ENCODE measurements at regions not wholly inside any gene's neighbourhood (a gene's known extent, or its start where the extent isn't known, plus 50 kb on each side); places are given as distances from the start of the nearest gene placed in this dataset.

GRCh38 chr20:23180451-23180921 is 94.4 kb upstream of the CD93 start:
- TF ChIP-seq, protein P1, sequence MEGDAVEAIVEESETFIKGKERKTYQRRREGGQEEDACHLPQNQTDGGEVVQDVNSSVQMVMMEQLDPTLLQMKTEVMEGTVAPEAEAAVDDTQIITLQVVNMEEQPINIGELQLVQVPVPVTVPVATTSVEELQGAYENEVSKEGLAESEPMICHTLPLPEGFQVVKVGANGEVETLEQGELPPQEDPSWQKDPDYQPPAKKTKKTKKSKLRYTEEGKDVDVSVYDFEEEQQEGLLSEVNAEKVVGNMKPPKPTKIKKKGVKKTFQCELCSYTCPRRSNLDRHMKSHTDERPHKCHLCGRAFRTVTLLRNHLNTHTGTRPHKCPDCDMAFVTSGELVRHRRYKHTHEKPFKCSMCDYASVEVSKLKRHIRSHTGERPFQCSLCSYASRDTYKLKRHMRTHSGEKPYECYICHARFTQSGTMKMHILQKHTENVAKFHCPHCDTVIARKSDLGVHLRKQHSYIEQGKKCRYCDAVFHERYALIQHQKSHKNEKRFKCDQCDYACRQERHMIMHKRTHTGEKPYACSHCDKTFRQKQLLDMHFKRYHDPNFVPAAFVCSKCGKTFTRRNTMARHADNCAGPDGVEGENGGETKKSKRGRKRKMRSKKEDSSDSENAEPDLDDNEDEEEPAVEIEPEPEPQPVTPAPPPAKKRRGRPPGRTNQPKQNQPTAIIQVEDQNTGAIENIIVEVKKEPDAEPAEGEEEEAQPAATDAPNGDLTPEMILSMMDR (IDR thresholded peaks at IDR 0.05): no peak
- no peak for TF ChIP-seq POLR2A (IDR thresholded peaks at IDR 0.05)
